ENCODE measurements at regions not wholly inside any gene's neighbourhood (a gene's known extent, or its start where the extent isn't known, plus 50 kb on each side); places are given as distances from the start of the nearest gene placed in this dataset.
A peak's percentile ranks its signal among the peaks of the same experiment; 100 is the strongest.

GRCh38 chr12:116420227-116420880 is 138.8 kb upstream of the MAP1LC3B2 start:
- no peak for TF ChIP-seq CTCF (conservative IDR thresholded peaks at IDR 0.05; ENCODE audit: low read depth)
- DNase-seq (ENCODE audit: low spot score) = no peak
- ChIA-PET CTCF (no interaction called here), POLR2A (ENCODE audit: low non-redundant PET) (no interaction called here)
- H3K27ac ChIP-seq = no peak overlapping the region

GRCh38 chr12:116421785-116422538 is 137.2 kb upstream of the MAP1LC3B2 start:
- ChIA-PET POLR2A (ENCODE audit: low non-redundant PET) (no interaction called here), CTCF (no interaction called here)
- no peak for TF ChIP-seq CTCF (conservative IDR thresholded peaks at IDR 0.05; ENCODE audit: low read depth)

DNA sequence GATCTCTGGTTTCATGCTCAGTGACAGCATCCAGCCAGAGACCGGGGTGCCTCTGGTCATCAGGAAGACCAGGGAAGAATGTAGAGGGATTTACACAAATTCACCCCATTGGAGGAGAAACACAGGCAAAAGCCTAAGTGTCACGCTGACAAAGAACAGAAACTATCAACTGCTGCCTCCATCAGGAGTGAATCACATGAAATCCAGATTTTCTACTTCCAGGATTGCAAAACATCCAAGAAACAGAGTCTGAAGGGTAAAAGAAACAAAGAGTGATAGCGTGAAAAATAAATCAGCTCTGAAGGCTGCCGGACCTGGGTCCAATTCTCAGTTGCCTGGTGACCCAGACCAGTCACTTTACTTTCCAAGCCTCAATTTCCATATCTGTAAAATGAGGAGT is 136.1 kb upstream of the MAP1LC3B2 start:
- H3K27ac ChIP-seq = no peak overlapping the region
- CTCF ChIA-PET = no interaction called here
- TF ChIP-seq CTCF (conservative IDR thresholded peaks at IDR 0.05; ENCODE audit: low read depth) = no peak
- POLR2A ChIA-PET (ENCODE audit: low non-redundant PET) = no interaction called here
- peak; percentile 30 for DNase-seq (ENCODE audit: low spot score)

More at GRCh38 chr12:116421785-116422538, 137.2 kb upstream of the MAP1LC3B2 start:
- H3K27ac ChIP-seq = no peak overlapping the region
- DNase-seq (ENCODE audit: low spot score) = no peak

GRCh38 chr12:116425256-116426193 is 133.7 kb upstream of the MAP1LC3B2 start:
- TF ChIP-seq CTCF (conservative IDR thresholded peaks at IDR 0.05; ENCODE audit: low read depth) = no peak
- peak overlapping the region; percentile 78; the same call in 1 of the 2 replicates for H3K27ac ChIP-seq
- no peak for DNase-seq (ENCODE audit: low spot score)
- ChIA-PET CTCF (interaction anchor here (0.6 kb wide), 1 partner anchor 22 kb away, joined by 4 read pairs; no protein-coding TSS in a partner anchor), POLR2A (ENCODE audit: low non-redundant PET) (no interaction called here)

- POLR2A ChIA-PET (ENCODE audit: low non-redundant PET) = no interaction called here
- TF ChIP-seq CTCF (conservative IDR thresholded peaks at IDR 0.05; ENCODE audit: low read depth) = no peak; the same call in 1 of the 2 replicates
- CTCF ChIA-PET = interaction anchor here (0.6 kb wide), 1 partner anchor 402 kb away, joined by 3 read pairs; no protein-coding TSS in a partner anchor
- DNase-seq (ENCODE audit: low spot score) = peak; percentile 93
- H3K27ac ChIP-seq = peak overlapping the region; percentile 78
Measured at GRCh38 chr12:116426391-116427136, 132.6 kb upstream of the MAP1LC3B2 start.
